CD8-positive, alpha-beta memory T cell (primary cell): ENCODE measurements at regions not wholly inside any gene's neighbourhood (a gene's known extent, or its start where the extent isn't known, plus 50 kb on each side); places are given as distances from the start of the nearest gene placed in this dataset.

Experiments used
- CTCF ChIA-PET: fragments of 350-600 bp; sonication (Branson Sonifier 250); formaldehyde crosslinking; loops from one replicate; lab custom pipeline; 2021; ENCODE audit warnings: antibody characterized with exemption; lab: Charles Lee
- POLR2A ChIA-PET: fragments of 350-600 bp; sonication (Branson Sonifier 250); formaldehyde crosslinking; loops from one replicate; lab custom pipeline; 2021; ENCODE audit warnings: antibody characterized with exemption; lab: Charles Lee
- DNase-seq, 5 donors: peaks; one replicate each; pipeline versions ENCODE4 v3.0.0 to v3.0.0-alpha.2; 2020 to 2022; ENCODE audit warnings: mixed read lengths in 1 of 5
- H3K27ac ChIP-seq: one replicate; pipeline ENCODE4 v1.7.0; 2013; ENCODE audit warnings: low read depth, mild to moderate bottlenecking, low read length, moderate library complexity
- H3K27me3 ChIP-seq: 2 replicates; pipeline ENCODE4 v1.7.0; 2013; ENCODE audit warnings: low read length, mild to moderate bottlenecking; ENCODE audit not compliant: insufficient read depth, poor library complexity, severe bottlenecking
- H3K36me3 ChIP-seq: 2 replicates; pipeline ENCODE4 v1.7.0; 2013; ENCODE audit warnings: mild to moderate bottlenecking, low read length, moderate library complexity; ENCODE audit not compliant: insufficient read depth
- H3K4me1 ChIP-seq: 2 replicates; pipeline ENCODE4 v1.7.0; 2013; ENCODE audit warnings: mild to moderate bottlenecking, low read length, moderate library complexity; ENCODE audit not compliant: insufficient read depth
- H3K4me3 ChIP-seq: 2 replicates; pipeline ENCODE4 v1.7.0; 2013; ENCODE audit warnings: mild to moderate bottlenecking, low read length
- H3K9me3 ChIP-seq: 2 replicates; pipeline ENCODE4 v1.7.0; 2013; ENCODE audit warnings: mild to moderate bottlenecking, low read length
- H3K27ac Mint-ChIP-seq, 8 donors: one replicate each; pipeline ENCODE4 v1.8.0; 2020 to 2021; ENCODE audit warnings: mixed read lengths in 8 of 8, mild to moderate bottlenecking in 6 of 8, inconsistent platforms in 3 of 8, moderate library complexity in 3 of 8
- H3K27me3 Mint-ChIP-seq, 2 donors: one replicate each; pipeline ENCODE4 v1.8.0; 2020 to 2021; ENCODE audit warnings: mixed read lengths in 2 of 2, mild to moderate bottlenecking in 1 of 2, moderate library complexity in 1 of 2
- H3K36me3 Mint-ChIP-seq, 3 donors: one replicate each; pipeline ENCODE4 v1.8.0; 2020 to 2021; ENCODE audit warnings: mixed read lengths in 3 of 3, inconsistent platforms in 1 of 3, mild to moderate bottlenecking in 1 of 3
- H3K4me1 Mint-ChIP-seq, 3 donors: one replicate each; pipeline ENCODE4 v1.8.0; 2020 to 2021; ENCODE audit warnings: mixed read lengths in 3 of 3, inconsistent platforms in 1 of 3, mild to moderate bottlenecking in 1 of 3
- H3K4me3 Mint-ChIP-seq, 7 donors: one replicate each; pipeline ENCODE4 v1.8.0; 2020 to 2021; ENCODE audit warnings: mixed read lengths in 7 of 7, mild to moderate bottlenecking in 6 of 7, moderate library complexity in 4 of 7, inconsistent platforms in 2 of 7
- H3K9me3 Mint-ChIP-seq, 5 donors: one replicate each; pipeline ENCODE4 v1.8.0; 2020 to 2022; ENCODE audit warnings: mixed read lengths in 5 of 5, mild to moderate bottlenecking in 3 of 5, moderate library complexity in 2 of 5, inconsistent platforms in 1 of 5

GRCh38 chr14:49946320-49947141 is 53.6 kb downstream of the ARF6 start:
- no peaks in the 10 kb centered on the region for H3K27me3 ChIP-seq
- H3K4me3 Mint-ChIP-seq, result peak overlapping the region in 6 of 7 donors; percentile 63 to 86 (median 65)
- H3K27me3 Mint-ChIP-seq, result no peaks in the 10 kb centered on the region
- POLR2A ChIA-PET, result interaction anchor here (1.1 to 2.8 kb wide), 8 partner anchors 25 to 98 kb away, joined by 3 to 13 read pairs (median 6); no protein-coding TSS in a partner anchor
- H3K9me3 Mint-ChIP-seq, result peaks cover 0 to 12% (median 7%) of the 10 kb centered on the region in 5 donors
- peak overlapping the region; percentile 32 for H3K4me3 ChIP-seq
- H3K4me1 Mint-ChIP-seq, result peaks cover 64 to 84% (median 83%) of the 10 kb centered on the region in 3 donors
- no peak overlapping the region for H3K27ac ChIP-seq
- H3K36me3 ChIP-seq, result no peaks in the 10 kb centered on the region
- CTCF ChIA-PET, result interaction anchor here (0.9 to 2.1 kb wide), 9 partner anchors 25 to 326 kb away, joined by 3 to 8 read pairs (median 3); partner anchors contain the start of genes ARF6, MGAT2, NEMF and RPL36AL
- H3K4me1 ChIP-seq, result peaks cover 43% of the 10 kb centered on the region
- peak in 1 of 5 donors; percentile 22 for DNase-seq
- no peaks in the 10 kb centered on the region for H3K9me3 ChIP-seq
- peaks cover 4 to 29% (median 5%) of the 10 kb centered on the region in 3 donors for H3K36me3 Mint-ChIP-seq
- H3K27ac Mint-ChIP-seq, result peak overlapping the region; percentile 77 to 99 (median 93)

GRCh38 chr14:49947506-49947905 is 54.6 kb downstream of the ARF6 start:
- no peaks in the 10 kb centered on the region for H3K27me3 ChIP-seq
- ChIA-PET CTCF (interaction anchor here (1.0 to 1.3 kb wide), 2 partner anchors 56 to 158 kb away, joined by 3 read pairs; no protein-coding TSS in a partner anchor), POLR2A (interaction anchor here (1.1 kb wide), 1 partner anchor 53 kb away, joined by 3 read pairs; no protein-coding TSS in a partner anchor)
- Mint-ChIP-seq H3K9me3 (peaks cover 0 to 8% (median 5%) of the 10 kb centered on the region in 5 donors), H3K27me3 (no peaks in the 10 kb centered on the region), H3K4me3 (peak overlapping the region in 2 of 7 donors; percentile 9 to 17), H3K36me3 (peaks cover 2 to 24% (median 2%) of the 10 kb centered on the region in 3 donors), H3K4me1 (peaks cover 60 to 80% (median 78%) of the 10 kb centered on the region in 3 donors), H3K27ac (peak overlapping the region; percentile 15 to 98 (median 80))
- H3K9me3 ChIP-seq, result no peaks in the 10 kb centered on the region
- DNase-seq, result no peak
- no peak overlapping the region for H3K27ac ChIP-seq
- H3K4me3 ChIP-seq, result no peak overlapping the region
- peaks cover 34% of the 10 kb centered on the region for H3K4me1 ChIP-seq
- no peaks in the 10 kb centered on the region for H3K36me3 ChIP-seq

- Histone ChIP-seq H3K27me3 (no peaks in the 10 kb centered on the region), H3K4me3 (no peak overlapping the region), H3K9me3 (no peaks in the 10 kb centered on the region), H3K4me1 (peaks cover 24% of the 10 kb centered on the region), H3K27ac (no peak overlapping the region), H3K36me3 (no peaks in the 10 kb centered on the region)
- no peaks in the 10 kb centered on the region for H3K9me3 Mint-ChIP-seq
- ChIA-PET POLR2A (interaction anchor here (0.5 to 1.5 kb wide), 2 partner anchors 20 to 85 kb away, joined by 3 read pairs; no protein-coding TSS in a partner anchor), CTCF (interaction anchor here (0.8 to 1.3 kb wide), 3 partner anchors 26 to 88 kb away, joined by 4 to 6 read pairs (median 4); no protein-coding TSS in a partner anchor)
- peaks cover 37 to 59% (median 53%) of the 10 kb centered on the region in 3 donors for H3K4me1 Mint-ChIP-seq
- H3K36me3 Mint-ChIP-seq, result peaks cover 0 to 11% (median 1%) of the 10 kb centered on the region in 3 donors
- peak overlapping the region in 6 of 8 donors; percentile 17 to 79 (median 40) for H3K27ac Mint-ChIP-seq
- H3K27me3 Mint-ChIP-seq, result no peaks in the 10 kb centered on the region
- peak overlapping the region in 4 of 7 donors; percentile 17 to 64 (median 38) for H3K4me3 Mint-ChIP-seq
- no peak for DNase-seq
These were observed 57.7 kb downstream of the ARF6 start for GRCh38 chr14:49950275-49951228.

GRCh38 chr14:49951229-49951607 is 58.3 kb downstream of the ARF6 start:
- H3K9me3 Mint-ChIP-seq, result no peaks in the 10 kb centered on the region
- H3K4me1 Mint-ChIP-seq, result peaks cover 30 to 53% (median 46%) of the 10 kb centered on the region in 3 donors
- H3K27ac Mint-ChIP-seq, result peak overlapping the region in 2 of 8 donors; percentile 7 to 14
- H3K36me3 Mint-ChIP-seq, result peaks cover 0 to 11% (median 1%) of the 10 kb centered on the region in 3 donors
- Histone ChIP-seq H3K9me3 (no peaks in the 10 kb centered on the region), H3K27ac (no peak overlapping the region), H3K27me3 (no peaks in the 10 kb centered on the region), H3K4me3 (no peak overlapping the region), H3K36me3 (no peaks in the 10 kb centered on the region), H3K4me1 (peaks cover 18% of the 10 kb centered on the region)
- CTCF ChIA-PET, result no interaction called here
- no peak for DNase-seq
- no peak overlapping the region for H3K4me3 Mint-ChIP-seq
- H3K27me3 Mint-ChIP-seq, result no peaks in the 10 kb centered on the region
- POLR2A ChIA-PET, result interaction anchor here (0.5 kb wide), 1 partner anchor 85 kb away, joined by 3 read pairs; no protein-coding TSS in a partner anchor

- Histone ChIP-seq H3K27ac (no peak overlapping the region), H3K4me3 (no peak overlapping the region), H3K9me3 (no peaks in the 10 kb centered on the region), H3K36me3 (no peaks in the 10 kb centered on the region), H3K27me3 (no peaks in the 10 kb centered on the region), H3K4me1 (peaks cover 12% of the 10 kb centered on the region)
- H3K36me3 Mint-ChIP-seq, result peaks cover 0 to 7% (median 1%) of the 10 kb centered on the region in 3 donors
- POLR2A ChIA-PET, result interaction anchor here (0.5 to 0.7 kb wide), 2 partner anchors 86 to 288 kb away, joined by 3 to 6 read pairs; no protein-coding TSS in a partner anchor
- no peak for DNase-seq
- no peak overlapping the region for H3K4me3 Mint-ChIP-seq
- peaks cover 24 to 47% (median 40%) of the 10 kb centered on the region in 3 donors for H3K4me1 Mint-ChIP-seq
- H3K9me3 Mint-ChIP-seq, result no peaks in the 10 kb centered on the region
- CTCF ChIA-PET, result no interaction called here
- H3K27me3 Mint-ChIP-seq, result no peaks in the 10 kb centered on the region
- peak overlapping the region in 5 of 8 donors; percentile 7 to 56 (median 17) for H3K27ac Mint-ChIP-seq
These were observed 58.9 kb downstream of the ARF6 start for GRCh38 chr14:49951691-49952345.

GRCh38 chr14:49953196-49953595 is 60.3 kb downstream of the ARF6 start:
- Histone ChIP-seq H3K4me1 (peaks cover 4% of the 10 kb centered on the region), H3K27me3 (no peaks in the 10 kb centered on the region), H3K27ac (no peak overlapping the region), H3K9me3 (no peaks in the 10 kb centered on the region), H3K36me3 (no peaks in the 10 kb centered on the region), H3K4me3 (no peak overlapping the region)
- no peak for DNase-seq
- no peaks in the 10 kb centered on the region for H3K9me3 Mint-ChIP-seq
- no peaks in the 10 kb centered on the region for H3K27me3 Mint-ChIP-seq
- peak overlapping the region in 1 of 8 donors; percentile 27 for H3K27ac Mint-ChIP-seq
- H3K4me3 Mint-ChIP-seq, result no peak overlapping the region
- peaks cover 13 to 33% (median 31%) of the 10 kb centered on the region in 3 donors for H3K4me1 Mint-ChIP-seq
- CTCF ChIA-PET, result interaction anchor here (1.0 to 2.0 kb wide), 2 partner anchors 10 to 109 kb away, joined by 3 to 7 read pairs; no protein-coding TSS in a partner anchor
- POLR2A ChIA-PET, result no interaction called here
- peaks cover 0 to 2% (median 1%) of the 10 kb centered on the region in 3 donors for H3K36me3 Mint-ChIP-seq

GRCh38 chr14:49954171-49954631 is 61.3 kb downstream of the ARF6 start:
- no peaks in the 10 kb centered on the region for H3K9me3 Mint-ChIP-seq
- ChIA-PET CTCF (interaction anchor here (2.0 kb wide), 1 partner anchor 108 kb away, joined by 7 read pairs; no protein-coding TSS in a partner anchor), POLR2A (no interaction called here)

More at GRCh38 chr14:49954171-49954631, 61.3 kb downstream of the ARF6 start:
- peaks cover 4% of the 10 kb centered on the region for H3K4me1 ChIP-seq
- H3K36me3 Mint-ChIP-seq, result peaks cover 0 to 1% (median 0%) of the 10 kb centered on the region in 3 donors
- no peak overlapping the region for H3K27ac Mint-ChIP-seq
- H3K27ac ChIP-seq, result no peak overlapping the region
- no peaks in the 10 kb centered on the region for H3K27me3 Mint-ChIP-seq
- H3K9me3 ChIP-seq, result no peaks in the 10 kb centered on the region
- H3K4me1 Mint-ChIP-seq, result peaks cover 11 to 26% (median 23%) of the 10 kb centered on the region in 3 donors
- H3K27me3 ChIP-seq, result no peaks in the 10 kb centered on the region
- no peaks in the 10 kb centered on the region for H3K36me3 ChIP-seq
- no peak for DNase-seq
- no peak overlapping the region for H3K4me3 Mint-ChIP-seq
- H3K4me3 ChIP-seq, result no peak overlapping the region
